ENCODE measurements at regions not wholly inside any gene's neighbourhood (a gene's known extent, or its start where the extent isn't known, plus 50 kb on each side); places are given as distances from the start of the nearest gene placed in this dataset.

- POLR2A ChIA-PET, result no interaction called here
- no peak for TF ChIP-seq ZNF449 (tag by site-specific recombination; IDR thresholded peaks at IDR 0.05)
- no peak for TF ChIP-seq ZBTB26 (tag by site-specific recombination; optimal IDR thresholded peaks at IDR 0.05)
- no peak for TF ChIP-seq ZNF362 (tag by site-specific recombination; IDR thresholded peaks at IDR 0.05)
- no peak for TF ChIP-seq ZSCAN4 (tag by site-specific recombination; IDR thresholded peaks at IDR 0.05)
- no peak for TF ChIP-seq ZNF26 (tag by site-specific recombination; IDR thresholded peaks at IDR 0.05)
- TF ChIP-seq ZNF341 (tag by site-specific recombination; IDR thresholded peaks at IDR 0.05; ENCODE audit: low read depth), result no peak
- no peak for TF ChIP-seq AEBP2 (tag by site-specific recombination; IDR thresholded peaks at IDR 0.05; ENCODE audit: borderline replicate concordance)
- TF ChIP-seq ZNF664 (tag by site-specific recombination; IDR thresholded peaks at IDR 0.05), result no peak
- no peak for TF ChIP-seq ZNF510 (tag by site-specific recombination; IDR thresholded peaks at IDR 0.05; ENCODE audit: insufficient replicate concordance)
- H3K9me3 ChIP-seq (ENCODE audit: control insufficient read depth, insufficient read depth, low read depth, low read length), result no peaks in the 10 kb centered on the region
- CTCF ChIA-PET, result interaction anchor here (1.7 kb wide), 1 partner anchor 24 kb away, joined by 3 read pairs; no protein-coding TSS in a partner anchor
- no peak overlapping the region for H3K4me3 ChIP-seq (ENCODE audit: low read depth, low read length)
- H3K36me3 ChIP-seq (ENCODE audit: control insufficient read depth in 2 of 2, insufficient read depth in 1 of 2, low read length in 2 of 2), result no peaks in the 10 kb centered on the region
- no peak overlapping the region for H3K27ac ChIP-seq (ENCODE audit: extremely low read depth, low read depth, low read length)
- H3K4me1 ChIP-seq (ENCODE audit: control insufficient read depth, insufficient read depth, low read length), result no peaks in the 10 kb centered on the region
Measured at GRCh38 chr2:147356157-147356556, 488.7 kb upstream of the ACVR2A start.

- H3K9me3 ChIP-seq (ENCODE audit: control insufficient read depth, insufficient read depth, low read depth, low read length), result no peaks in the 10 kb centered on the region
- no peaks in the 10 kb centered on the region for H3K4me1 ChIP-seq (ENCODE audit: control insufficient read depth, insufficient read depth, low read length)
- H3K4me3 ChIP-seq (ENCODE audit: low read depth, low read length), result no peak overlapping the region
- no peak overlapping the region for H3K27ac ChIP-seq (ENCODE audit: extremely low read depth, low read depth, low read length)
- H3K36me3 ChIP-seq (ENCODE audit: control insufficient read depth in 2 of 2, insufficient read depth in 1 of 2, low read length in 2 of 2), result no peaks in the 10 kb centered on the region
- CTCF ChIA-PET, result interaction anchor here (1.7 kb wide), 1 partner anchor 24 kb away, joined by 3 read pairs; no protein-coding TSS in a partner anchor
- POLR2A ChIA-PET, result no interaction called here
- no peak for TF ChIP-seq ZBTB48 (tag by site-specific recombination; IDR thresholded peaks at IDR 0.05)
- no peak for TF ChIP-seq ZBTB1 (tag by site-specific recombination; IDR thresholded peaks at IDR 0.05)
- no peak for TF ChIP-seq ZNF792 (tag by site-specific recombination; IDR thresholded peaks at IDR 0.05)
- TF ChIP-seq ZNF610 (tag by site-specific recombination; IDR thresholded peaks at IDR 0.05; ENCODE audit: borderline replicate concordance), result no peak
- TF ChIP-seq ZNF530 (tag by site-specific recombination; IDR thresholded peaks at IDR 0.05; ENCODE audit: low read depth), result no peak
- TF ChIP-seq ZNF202 (tag by site-specific recombination; IDR thresholded peaks at IDR 0.05; ENCODE audit: borderline replicate concordance), result no peak
- TF ChIP-seq HOXD13 (CRISPR knock-in tag; IDR thresholded peaks at IDR 0.05; ENCODE audit: borderline replicate concordance), result no peak
- no peak for TF ChIP-seq ZFP41 (tag by site-specific recombination; IDR thresholded peaks at IDR 0.05; ENCODE audit: borderline replicate concordance)
- no peak for TF ChIP-seq ZNF112 (tag by site-specific recombination; IDR thresholded peaks at IDR 0.05)
- TF ChIP-seq ZNF791 (tag by site-specific recombination; IDR thresholded peaks at IDR 0.05), result no peak
- no peak for TF ChIP-seq ZXDB (tag by site-specific recombination; IDR thresholded peaks at IDR 0.05)
- no peak for TF ChIP-seq KLF8 (tag by site-specific recombination; IDR thresholded peaks at IDR 0.05)
- no peak for TF ChIP-seq GLI4 (tag by site-specific recombination; IDR thresholded peaks at IDR 0.05)
- TF ChIP-seq ZNF266 (tag by site-specific recombination; IDR thresholded peaks at IDR 0.05; ENCODE audit: low read depth), result no peak
- no peak for TF ChIP-seq ZNF707 (tag by site-specific recombination; IDR thresholded peaks at IDR 0.05)
- no peak for TF ChIP-seq ZBTB26 (tag by site-specific recombination; optimal IDR thresholded peaks at IDR 0.05)
- no peak for TF ChIP-seq ZNF10 (tag by site-specific recombination; IDR thresholded peaks at IDR 0.05)
Measured at GRCh38 chr2:147355706-147356105, 489.1 kb upstream of the ACVR2A start.

All from HEK293 (cell line).